Adrenal gland (tissue), 5 donors: ENCODE measurements at regions not wholly inside any gene's neighbourhood (a gene's known extent, or its start where the extent isn't known, plus 50 kb on each side); places are given as distances from the start of the nearest gene placed in this dataset.

Source experiments
- CTCF ChIP-seq, 6 experiments: fragments of 450-650 bp in 4 of 6; fragments of 200-600 bp in 2 of 6; sonication (generic) in 1 of 6; IDR thresholded peaks; 1 replicate in 5 of 6; 2 replicates in 1 of 6; pipeline versions ENCODE4 v1.5.1 to v1.8.0; 2016 to 2021; ENCODE audit warnings: antibody characterized with exemption in 6 of 6, mild to moderate bottlenecking in 2 of 6, moderate library complexity in 1 of 6
- POLR2A ChIP-seq, 2 donors: fragments of 450-650 bp; IDR thresholded peaks; one replicate each; pipeline ENCODE4 v1.6.1; 2017; ENCODE audit warnings: antibody characterized with exemption in 2 of 2, mild to moderate bottlenecking in 2 of 2, moderate library complexity in 1 of 2
- donor health status: DM: no; HTN: no; CAD: no.

GRCh38 chr16:86138121-86139085, 239.4 kb downstream of the IRF8 start:
- TF ChIP-seq CTCF (IDR thresholded peaks at IDR 0.05) (no peak), POLR2A (IDR thresholded peaks at IDR 0.05) (no peak)
